Activated T-helper 17 cell treated with anti-CD3 and anti-CD28 coated beads, Interleukin-2, amount 50 U/mL, for 72 hours (primary cell): ENCODE measurements at regions not wholly inside any gene's neighbourhood (a gene's known extent, or its start where the extent isn't known, plus 50 kb on each side); places are given as distances from the start of the nearest gene placed in this dataset.
"Not testable (repeated sequence)": the region's sequence is repeated elsewhere in the genome, so short reads cannot be mapped to it uniquely, and the experiment has no call there.

Experiments
- ATAC-seq: fragments of 150-1000 bp; cut with Tn5 transposase; replicated peaks from 2 replicates; pipeline ENCODE4 v1.10.0; 2021; ENCODE audit warnings: mild to moderate bottlenecking, moderate library complexity
- H3K27ac Mint-ChIP-seq: one replicate; pipeline ENCODE4 v1.8.0; 2022; ENCODE audit warnings: mixed read lengths
- H3K27me3 Mint-ChIP-seq: one replicate; pipeline ENCODE4 v1.8.0; 2022; ENCODE audit warnings: mixed read lengths
- H3K36me3 Mint-ChIP-seq: one replicate; pipeline ENCODE4 v1.8.0; 2022; ENCODE audit warnings: low read depth, mild to moderate bottlenecking, mixed read lengths
- H3K4me1 Mint-ChIP-seq: one replicate; pipeline ENCODE4 v1.8.0; 2022; ENCODE audit warnings: mixed read lengths
- H3K4me3 Mint-ChIP-seq: one replicate; pipeline ENCODE4 v1.8.0; 2022; ENCODE audit warnings: mild to moderate bottlenecking, mixed read lengths
- H3K9me3 Mint-ChIP-seq: one replicate; pipeline ENCODE4 v1.8.0; 2022; ENCODE audit warnings: mixed read lengths

DNA sequence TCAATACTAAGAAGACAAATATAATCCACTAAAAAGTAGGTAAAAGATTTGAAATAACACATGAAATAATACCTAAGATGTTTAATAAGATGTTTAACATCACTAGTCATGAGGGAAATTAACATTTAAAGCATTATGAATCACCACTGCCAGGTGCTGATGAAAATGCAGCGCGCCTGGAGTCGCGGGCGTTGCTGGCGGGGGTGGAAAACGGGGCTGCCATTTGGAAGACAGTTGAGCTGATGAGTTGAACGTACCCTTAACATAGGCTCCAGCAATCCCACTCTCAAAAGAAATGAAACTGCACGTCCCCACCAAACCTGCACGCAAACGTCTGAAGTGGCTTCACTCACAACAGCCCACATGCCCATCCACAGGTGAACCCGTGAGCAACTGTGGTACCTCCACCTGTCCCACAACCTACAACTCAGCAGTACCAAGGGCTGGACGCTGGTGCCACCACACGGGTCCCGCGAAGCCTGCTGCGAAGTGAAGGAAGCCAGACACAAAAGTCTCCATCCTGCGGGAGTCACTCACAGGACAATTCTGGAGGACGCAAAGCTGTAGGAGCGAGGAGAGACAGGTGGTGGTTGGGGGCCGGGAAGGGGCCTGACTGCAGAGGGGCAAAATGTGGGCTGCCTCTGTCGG lies 189.3 kb downstream of the NPIPB11 start:
- not testable (repeated sequence) for ATAC-seq, H3K27ac Mint-ChIP-seq, H3K36me3 Mint-ChIP-seq

GRCh38 chr16:29213770-29214169 lies 192.7 kb downstream of the NPIPB11 start:
- not testable (repeated sequence) for H3K4me3 Mint-ChIP-seq, H3K4me1 Mint-ChIP-seq, H3K27me3 Mint-ChIP-seq, ATAC-seq, H3K27ac Mint-ChIP-seq, H3K9me3 Mint-ChIP-seq
- peaks cover 14% of the 10 kb centered on the region for H3K36me3 Mint-ChIP-seq

More for the DNA sequence above, 189.3 kb downstream of the NPIPB11 start:
- not testable (repeated sequence) for H3K27me3 Mint-ChIP-seq, H3K4me1 Mint-ChIP-seq, H3K9me3 Mint-ChIP-seq, H3K4me3 Mint-ChIP-seq

GRCh38 chr16:29213251-29213650 lies 193.3 kb downstream of the NPIPB11 start:
- H3K27me3 Mint-ChIP-seq, H3K9me3 Mint-ChIP-seq, H3K4me1 Mint-ChIP-seq, ATAC-seq, H3K4me3 Mint-ChIP-seq, H3K27ac Mint-ChIP-seq: not testable (repeated sequence)
- H3K36me3 Mint-ChIP-seq, result peaks cover 14% of the 10 kb centered on the region

DNA sequence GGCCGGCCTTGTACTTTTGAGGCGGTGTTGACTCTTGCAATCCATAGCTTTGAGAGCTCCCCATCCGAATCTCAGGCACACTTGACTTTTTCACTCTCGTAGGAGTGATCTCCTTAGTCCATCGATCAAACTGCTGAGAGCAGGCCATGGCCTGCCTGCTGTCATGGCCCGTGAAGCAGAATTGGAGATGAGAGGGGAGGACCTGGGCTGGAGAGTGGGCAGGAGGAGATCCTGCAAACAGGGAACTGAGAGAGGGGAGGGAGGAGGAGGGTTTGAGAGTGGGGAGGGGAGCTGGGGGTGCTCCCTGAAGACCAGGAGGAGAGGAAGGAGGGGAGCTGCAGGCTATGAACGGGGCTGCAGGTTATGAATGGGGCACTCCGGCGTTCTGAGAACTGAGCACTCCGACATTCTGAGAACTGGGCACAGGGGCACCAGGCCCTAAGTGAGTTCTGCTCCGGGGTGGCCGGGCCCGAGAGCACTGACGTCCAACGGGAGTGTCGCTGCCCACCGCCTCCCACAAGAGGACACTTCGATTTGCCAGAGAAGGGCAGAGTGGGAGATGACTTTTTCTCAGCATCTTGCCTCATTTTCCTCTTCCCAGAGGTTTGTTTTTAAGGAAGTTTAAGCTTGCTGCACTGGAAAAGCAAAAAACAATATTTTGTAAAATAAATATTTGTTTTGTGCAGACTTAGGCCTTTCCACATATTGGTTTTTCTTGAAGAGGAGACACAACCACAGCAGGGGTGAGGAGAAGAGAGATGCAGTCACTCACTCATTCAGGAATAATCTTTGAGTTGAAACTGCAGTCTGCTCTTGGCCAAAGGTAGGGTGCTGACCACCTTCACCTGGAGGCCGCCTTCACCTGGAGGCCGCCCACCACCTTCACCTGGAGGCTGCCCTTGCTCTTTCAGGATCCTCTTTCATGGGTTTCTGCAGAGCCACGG lies 194.2 kb downstream of the NPIPB11 start:
- not testable (repeated sequence) for H3K4me1 Mint-ChIP-seq, ATAC-seq, H3K27me3 Mint-ChIP-seq, H3K27ac Mint-ChIP-seq, H3K9me3 Mint-ChIP-seq, H3K4me3 Mint-ChIP-seq
- H3K36me3 Mint-ChIP-seq, result peaks cover 14% of the 10 kb centered on the region

DNA sequence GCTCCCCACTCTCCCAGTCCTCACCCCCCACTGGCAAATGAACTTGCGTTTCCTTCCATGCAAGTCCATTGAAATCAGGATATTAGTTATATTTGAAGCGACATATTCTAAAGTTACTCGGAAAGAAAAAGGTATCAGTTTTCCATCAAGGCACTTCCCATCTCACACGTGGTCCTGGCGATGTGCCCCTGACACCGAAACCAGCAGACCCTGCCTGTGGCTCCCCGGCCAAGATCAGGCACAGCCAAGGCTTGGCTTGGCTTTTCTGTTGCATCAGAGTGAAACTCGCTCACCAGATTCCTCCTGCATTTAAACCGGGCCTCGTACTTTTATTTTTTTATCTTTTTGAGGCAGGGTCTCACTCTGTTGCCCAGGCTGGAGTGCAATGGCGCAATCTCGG lies 195.1 kb downstream of the NPIPB11 start:
- ATAC-seq, H3K4me3 Mint-ChIP-seq, H3K4me1 Mint-ChIP-seq, H3K9me3 Mint-ChIP-seq, H3K27me3 Mint-ChIP-seq, H3K27ac Mint-ChIP-seq: not testable (repeated sequence)
- H3K36me3 Mint-ChIP-seq, result peaks cover 14% of the 10 kb centered on the region

- H3K4me3 Mint-ChIP-seq, H3K27me3 Mint-ChIP-seq, ATAC-seq, H3K27ac Mint-ChIP-seq, H3K9me3 Mint-ChIP-seq, H3K4me1 Mint-ChIP-seq: not testable (repeated sequence)
- peaks cover 14% of the 10 kb centered on the region for H3K36me3 Mint-ChIP-seq
These were observed 196.0 kb downstream of the NPIPB11 start for GRCh38 chr16:29210299-29211150.

- H3K27me3 Mint-ChIP-seq, H3K4me1 Mint-ChIP-seq, H3K4me3 Mint-ChIP-seq, H3K27ac Mint-ChIP-seq, ATAC-seq, H3K9me3 Mint-ChIP-seq: not testable (repeated sequence)
- H3K36me3 Mint-ChIP-seq, result peaks cover 20% of the 10 kb centered on the region
These were observed 200.4 kb downstream of the NPIPB11 start for GRCh38 chr16:29206120-29206519.

GRCh38 chr16:29205151-29205550 lies 201.4 kb downstream of the NPIPB11 start:
- H3K4me1 Mint-ChIP-seq, ATAC-seq, H3K27me3 Mint-ChIP-seq, H3K27ac Mint-ChIP-seq, H3K9me3 Mint-ChIP-seq, H3K4me3 Mint-ChIP-seq: not testable (repeated sequence)
- H3K36me3 Mint-ChIP-seq, result peaks cover 14% of the 10 kb centered on the region

GRCh38 chr16:29204806-29205135 lies 201.7 kb downstream of the NPIPB11 start:
- no peaks in the 10 kb centered on the region for H3K4me1 Mint-ChIP-seq
- H3K27ac Mint-ChIP-seq, result no peak overlapping the region
- no peak for ATAC-seq
- no peaks in the 10 kb centered on the region for H3K9me3 Mint-ChIP-seq
- H3K36me3 Mint-ChIP-seq, result peaks cover 14% of the 10 kb centered on the region
- H3K4me3 Mint-ChIP-seq, result no peak overlapping the region
- no peaks in the 10 kb centered on the region for H3K27me3 Mint-ChIP-seq

DNA sequence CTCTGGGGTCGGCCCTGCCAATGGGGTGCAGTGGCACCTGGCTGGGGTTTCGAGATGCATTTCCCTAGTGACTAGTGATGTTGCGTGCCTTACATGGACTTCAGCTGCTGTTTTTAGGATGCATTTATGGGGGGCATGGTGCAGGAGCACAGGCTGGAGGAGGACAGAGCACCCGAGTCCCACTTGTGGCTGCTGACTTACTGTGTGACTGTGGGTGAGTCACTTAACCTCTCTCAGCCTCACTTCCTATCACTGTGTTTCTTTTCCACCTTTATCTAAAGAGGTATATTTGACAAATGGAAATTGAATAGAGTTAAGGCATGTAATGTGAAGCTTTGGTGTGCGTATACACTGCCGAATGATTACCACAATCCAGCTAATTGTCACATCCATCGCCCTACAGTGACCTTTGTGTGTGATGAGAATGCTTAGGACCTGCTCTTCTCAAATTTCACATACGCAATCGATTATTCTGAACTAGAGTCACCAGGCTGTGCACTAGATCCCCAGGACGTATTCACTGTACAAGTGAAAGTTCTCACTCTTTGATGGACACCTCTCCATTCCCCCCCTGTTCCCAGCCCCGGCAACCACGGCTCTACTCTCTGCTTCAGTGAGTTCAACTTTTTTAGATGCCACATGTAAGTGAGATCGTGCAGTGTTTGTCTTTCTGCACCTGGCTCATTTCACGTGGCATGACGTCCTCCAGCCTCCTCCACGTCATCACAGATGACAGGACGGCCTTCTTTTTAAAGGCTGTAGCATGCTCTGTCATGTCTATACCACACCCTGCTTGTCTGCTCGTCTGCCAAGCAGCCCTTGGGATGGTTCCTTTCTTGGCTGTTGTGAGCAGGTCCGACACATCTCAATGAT lies 202.3 kb downstream of the NPIPB11 start:
- not testable (repeated sequence) for H3K27me3 Mint-ChIP-seq, H3K4me3 Mint-ChIP-seq, H3K4me1 Mint-ChIP-seq, H3K36me3 Mint-ChIP-seq, H3K9me3 Mint-ChIP-seq, H3K27ac Mint-ChIP-seq
- ATAC-seq, result peak; percentile 49

- H3K4me3 Mint-ChIP-seq, H3K27ac Mint-ChIP-seq, H3K27me3 Mint-ChIP-seq: not testable (repeated sequence)
These were observed 203.2 kb downstream of the NPIPB11 start for GRCh38 chr16:29203046-29203932.

DNA sequence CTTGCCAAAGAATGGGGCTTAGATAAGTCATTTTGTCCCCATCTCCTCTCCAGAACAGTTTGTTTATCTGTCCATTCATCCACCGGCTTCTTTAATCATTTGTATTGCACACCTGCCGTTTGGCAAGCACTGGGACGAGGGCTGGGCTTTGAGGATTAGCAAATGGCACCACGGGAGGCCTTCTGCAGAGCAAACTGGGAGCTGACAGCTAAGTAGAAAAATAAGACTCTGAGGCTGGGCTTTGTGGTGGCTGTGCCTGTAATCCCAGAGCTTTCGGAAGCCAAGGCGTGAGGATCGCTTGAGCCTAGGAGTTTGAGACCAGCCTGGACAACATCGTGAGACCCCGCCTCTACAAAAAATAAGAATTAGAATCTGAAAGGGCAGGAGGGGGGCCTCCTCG lies 203.9 kb downstream of the NPIPB11 start:
- not testable (repeated sequence) for H3K4me3 Mint-ChIP-seq, H3K36me3 Mint-ChIP-seq, H3K27ac Mint-ChIP-seq, H3K27me3 Mint-ChIP-seq, ATAC-seq, H3K4me1 Mint-ChIP-seq, H3K9me3 Mint-ChIP-seq

More at GRCh38 chr16:29203046-29203932, 203.2 kb downstream of the NPIPB11 start:
- ATAC-seq, H3K9me3 Mint-ChIP-seq, H3K36me3 Mint-ChIP-seq, H3K4me1 Mint-ChIP-seq: not testable (repeated sequence)

GRCh38 chr16:29202025-29202632 lies 204.4 kb downstream of the NPIPB11 start:
- not testable (repeated sequence) for H3K27me3 Mint-ChIP-seq, H3K36me3 Mint-ChIP-seq, H3K4me3 Mint-ChIP-seq, ATAC-seq, H3K4me1 Mint-ChIP-seq, H3K9me3 Mint-ChIP-seq, H3K27ac Mint-ChIP-seq
